Parathyroid adenoma (tissue), 2 donors: ENCODE measurements at regions not wholly inside any gene's neighbourhood (a gene's known extent, or its start where the extent isn't known, plus 50 kb on each side); places are given as distances from the start of the nearest gene placed in this dataset.

Experiments used
- H2AFZ ChIP-seq: fragments of 300-600 bp; sonication (generic); one replicate; pipeline ENCODE4 v1.7.0; 2017; ENCODE audit warnings: antibody characterized with exemption, mild to moderate bottlenecking
- H3K27ac ChIP-seq: fragments of 300-600 bp; sonication (generic); one replicate; pipeline ENCODE4 v1.7.0; 2017
- H3K27me3 ChIP-seq: fragments of 300-600 bp; sonication (generic); one replicate; pipeline ENCODE4 v1.7.0; 2017; ENCODE audit warnings: low read length; ENCODE audit not compliant: control insufficient read depth, insufficient read depth
- H3K36me3 ChIP-seq: fragments of 300-600 bp; sonication (generic); one replicate; pipeline ENCODE4 v1.7.0; 2017; ENCODE audit warnings: low read length; ENCODE audit not compliant: control insufficient read depth, insufficient read depth
- H3K4me1 ChIP-seq: fragments of 300-600 bp; sonication (generic); one replicate; pipeline ENCODE4 v1.7.0; 2017; ENCODE audit warnings: control low read depth
- H3K4me2 ChIP-seq: fragments of 300-600 bp; sonication (generic); one replicate; pipeline ENCODE4 v1.7.0; 2017; ENCODE audit warnings: low read length
- H3K4me3 ChIP-seq: fragments of 300-600 bp; sonication (generic); one replicate; pipeline ENCODE4 v1.7.0; 2017; ENCODE audit warnings: low read depth, low read length
- H3K79me2 ChIP-seq: fragments of 300-600 bp; sonication (generic); one replicate; pipeline ENCODE4 v1.7.0; 2017; ENCODE audit warnings: control low read depth
- H3K9ac ChIP-seq: fragments of 300-600 bp; sonication (generic); one replicate; pipeline ENCODE4 v1.7.0; 2017; ENCODE audit warnings: mild to moderate bottlenecking
- H3K9me3 ChIP-seq: fragments of 300-600 bp; sonication (generic); one replicate; pipeline ENCODE4 v1.7.0; 2017; ENCODE audit warnings: low read length; ENCODE audit not compliant: control insufficient read depth
- TF ChIP-seq, protein P1 (sequence below): fragments of 300-600 bp; sonication (generic); IDR thresholded peaks from one replicate; pipeline ENCODE4 v1.7.0; 2017; ENCODE audit warnings: antibody characterized with exemption, mild to moderate bottlenecking
- donor health status: primary hyperparathyroidism.

GRCh38 chr20:24738981-24739633 is 210.0 kb upstream of the CST7 start:
- H3K27me3 ChIP-seq = no peaks in the 10 kb centered on the region
- no peak overlapping the region for H3K27ac ChIP-seq
- no peaks in the 10 kb centered on the region for H3K79me2 ChIP-seq
- no peak overlapping the region for H3K4me2 ChIP-seq
- H3K4me3 ChIP-seq = no peak overlapping the region
- TF ChIP-seq, protein P1, sequence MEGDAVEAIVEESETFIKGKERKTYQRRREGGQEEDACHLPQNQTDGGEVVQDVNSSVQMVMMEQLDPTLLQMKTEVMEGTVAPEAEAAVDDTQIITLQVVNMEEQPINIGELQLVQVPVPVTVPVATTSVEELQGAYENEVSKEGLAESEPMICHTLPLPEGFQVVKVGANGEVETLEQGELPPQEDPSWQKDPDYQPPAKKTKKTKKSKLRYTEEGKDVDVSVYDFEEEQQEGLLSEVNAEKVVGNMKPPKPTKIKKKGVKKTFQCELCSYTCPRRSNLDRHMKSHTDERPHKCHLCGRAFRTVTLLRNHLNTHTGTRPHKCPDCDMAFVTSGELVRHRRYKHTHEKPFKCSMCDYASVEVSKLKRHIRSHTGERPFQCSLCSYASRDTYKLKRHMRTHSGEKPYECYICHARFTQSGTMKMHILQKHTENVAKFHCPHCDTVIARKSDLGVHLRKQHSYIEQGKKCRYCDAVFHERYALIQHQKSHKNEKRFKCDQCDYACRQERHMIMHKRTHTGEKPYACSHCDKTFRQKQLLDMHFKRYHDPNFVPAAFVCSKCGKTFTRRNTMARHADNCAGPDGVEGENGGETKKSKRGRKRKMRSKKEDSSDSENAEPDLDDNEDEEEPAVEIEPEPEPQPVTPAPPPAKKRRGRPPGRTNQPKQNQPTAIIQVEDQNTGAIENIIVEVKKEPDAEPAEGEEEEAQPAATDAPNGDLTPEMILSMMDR = no peak
- no peaks in the 10 kb centered on the region for H3K9me3 ChIP-seq
- no peaks in the 10 kb centered on the region for H3K36me3 ChIP-seq
- H2AFZ ChIP-seq = no peak overlapping the region
- no peaks in the 10 kb centered on the region for H3K4me1 ChIP-seq
- H3K9ac ChIP-seq = no peak overlapping the region

- TF ChIP-seq, protein P1 = no peak
- H3K4me1 ChIP-seq = no peaks in the 10 kb centered on the region
- H3K27me3 ChIP-seq = no peaks in the 10 kb centered on the region
- no peak overlapping the region for H3K4me2 ChIP-seq
- no peak overlapping the region for H2AFZ ChIP-seq
- H3K27ac ChIP-seq = no peak overlapping the region
- no peaks in the 10 kb centered on the region for H3K9me3 ChIP-seq
- H3K9ac ChIP-seq = no peak overlapping the region
- no peaks in the 10 kb centered on the region for H3K79me2 ChIP-seq
- no peaks in the 10 kb centered on the region for H3K36me3 ChIP-seq
- no peak overlapping the region for H3K4me3 ChIP-seq
Observed at GRCh38 chr20:24739746-24740145, 209.3 kb upstream of the CST7 start.

- H3K36me3 ChIP-seq = no peaks in the 10 kb centered on the region
- H3K4me1 ChIP-seq = no peaks in the 10 kb centered on the region
- no peaks in the 10 kb centered on the region for H3K9me3 ChIP-seq
- H3K9ac ChIP-seq = no peak overlapping the region
- no peak overlapping the region for H3K27ac ChIP-seq
- no peak overlapping the region for H2AFZ ChIP-seq
- no peaks in the 10 kb centered on the region for H3K27me3 ChIP-seq
- no peak overlapping the region for H3K4me3 ChIP-seq
- TF ChIP-seq, protein P1 = no peak
- H3K79me2 ChIP-seq = no peaks in the 10 kb centered on the region
- H3K4me2 ChIP-seq = no peak overlapping the region
Observed at GRCh38 chr20:24741493-24742072, 207.5 kb upstream of the CST7 start.

- no peak overlapping the region for H3K9ac ChIP-seq
- H3K4me1 ChIP-seq = no peaks in the 10 kb centered on the region
- no peaks in the 10 kb centered on the region for H3K79me2 ChIP-seq
- no peak overlapping the region for H3K27ac ChIP-seq
- H3K36me3 ChIP-seq = no peaks in the 10 kb centered on the region
- H2AFZ ChIP-seq = no peak overlapping the region
- no peaks in the 10 kb centered on the region for H3K9me3 ChIP-seq
- no peak overlapping the region for H3K4me2 ChIP-seq
- no peaks in the 10 kb centered on the region for H3K27me3 ChIP-seq
- TF ChIP-seq, protein P1 = no peak
- H3K4me3 ChIP-seq = no peak overlapping the region
Observed at GRCh38 chr20:24742436-24742835, 206.6 kb upstream of the CST7 start.

- Histone ChIP-seq H3K79me2 (no peaks in the 10 kb centered on the region), H3K36me3 (no peaks in the 10 kb centered on the region), H3K27me3 (no peaks in the 10 kb centered on the region), H3K4me1 (no peaks in the 10 kb centered on the region), H3K4me2 (no peak overlapping the region), H3K9me3 (no peaks in the 10 kb centered on the region), H3K4me3 (no peak overlapping the region), H3K9ac (no peak overlapping the region), H3K27ac (no peak overlapping the region), H2AFZ (no peak overlapping the region)
- TF ChIP-seq, protein P1 = no peak
Observed at GRCh38 chr20:24742989-24743388, 206.1 kb upstream of the CST7 start.
